SU-DHL-6 (cell line): ENCODE measurements at regions not wholly inside any gene's neighbourhood (a gene's known extent, or its start where the extent isn't known, plus 50 kb on each side); places are given as distances from the start of the nearest gene placed in this dataset.

Experiments
- H2AFZ ChIP-seq: fragments of 200-600 bp; sonication (generic); 2 replicates; pipeline ENCODE4 v1.6.1; 2014; ENCODE audit warnings: low read depth, mild to moderate bottlenecking, moderate library complexity, mixed read lengths, antibody characterized with exemption, low read length; ENCODE audit not compliant: severe bottlenecking
- H3F3A ChIP-seq: fragments of 200-600 bp; shearing (Covaris generic); 2 replicates; pipeline ENCODE4 v1.6.0; 2016; ENCODE audit warnings: antibody characterized with exemption, mild to moderate bottlenecking; ENCODE audit not compliant: insufficient read depth
- H3K27ac ChIP-seq: fragments of 200-600 bp; sonication (generic); 2 replicates; pipeline ENCODE4 v1.5.1; 2016; ENCODE audit warnings: low read depth, mild to moderate bottlenecking, low read length, moderate library complexity, mixed read lengths
- H3K27me3 ChIP-seq: fragments of 200-600 bp; sonication (generic), shearing (Covaris generic); 2 replicates; pipeline ENCODE4 v1.6.0; 2014; ENCODE audit warnings: mild to moderate bottlenecking, low read length
- H3K36me3 ChIP-seq: fragments of 200-600 bp; sonication (generic); 2 replicates; pipeline ENCODE4 v1.6.1; 2014; ENCODE audit warnings: mild to moderate bottlenecking, low read length, mixed read lengths
- H3K4me2 ChIP-seq: fragments of 300-600, 200-600 bp; shearing (Covaris generic), sonication (generic); 2 replicates; pipeline ENCODE4 v1.6.0; 2014; ENCODE audit warnings: low read length, low read depth, mild to moderate bottlenecking; ENCODE audit not compliant: poor library complexity, severe bottlenecking
- H3K4me3 ChIP-seq: fragments of 200-600 bp; sonication (generic); 2 replicates; pipeline ENCODE4 v1.5.1; 2014; ENCODE audit warnings: antibody characterized with exemption, low read length, mild to moderate bottlenecking, mixed read lengths; ENCODE audit not compliant: insufficient read depth, poor library complexity, severe bottlenecking
- H3K79me2 ChIP-seq: fragments of 200-600 bp; sonication (generic); 2 replicates; pipeline ENCODE4 v1.6.1; 2014; ENCODE audit warnings: mild to moderate bottlenecking, low read length, moderate library complexity; ENCODE audit not compliant: insufficient read depth
- H3K9ac ChIP-seq: fragments of 200-600 bp; sonication (generic); 2 replicates; pipeline ENCODE4 v1.7.0; 2014; ENCODE audit warnings: mild to moderate bottlenecking, low read length
- H3K9me2 ChIP-seq: fragments of 200-600 bp; sonication (generic); replicated peaks from 2 replicates; pipeline ENCODE4 v1.6.1; 2014; ENCODE audit warnings: low read length; ENCODE audit not compliant: insufficient read depth
- H3K9me3 ChIP-seq: fragments of 200-600 bp; sonication (generic); 2 replicates; pipeline ENCODE4 v1.6.1; 2014; ENCODE audit warnings: low read length, mixed read lengths; ENCODE audit not compliant: insufficient read depth
- H4K20me1 ChIP-seq: fragments of 200-600 bp; sonication (generic); 2 replicates; pipeline ENCODE4 v1.6.1; 2014; ENCODE audit warnings: low read depth, mild to moderate bottlenecking, antibody characterized with exemption, low read length, moderate library complexity, mixed read lengths
- CTCF ChIP-seq: fragments of 200-600 bp; sonication (generic); IDR thresholded peaks from one replicate; pipeline ENCODE4 v1.5.1; 2017; ENCODE audit warnings: antibody characterized with exemption, mild to moderate bottlenecking, low read length, moderate library complexity; ENCODE audit not compliant: insufficient read depth, poor library complexity, severe bottlenecking
- EZH2phosphoT487 ChIP-seq: fragments of 200-600 bp; sonication (generic), shearing (Covaris generic); conservative IDR thresholded peaks from 2 replicates; pipeline ENCODE4 v1.6.1; 2018; ENCODE audit warnings: mild to moderate bottlenecking, antibody characterized with exemption, low read length, moderate library complexity, mixed read lengths

- Histone ChIP-seq H3K9me2 (no peaks in the 10 kb centered on the region), H3K9me3 (peaks cover 5% of the 10 kb centered on the region; the same call in 1 of the 2 replicates), H2AFZ (no peak overlapping the region), H3K4me2 (no peak overlapping the region), H3K4me3 (no peak overlapping the region), H3K9ac (no peak overlapping the region), H3K36me3 (no peaks in the 10 kb centered on the region), H3K79me2 (no peaks in the 10 kb centered on the region), H3K27ac (no peak overlapping the region), H3K27me3 (no peaks in the 10 kb centered on the region), H3F3A (no peaks in the 10 kb centered on the region), H4K20me1 (no peaks in the 10 kb centered on the region)
- TF ChIP-seq CTCF (no peak), EZH2phosphoT487 (no peak)
Measured at GRCh38 chr2:579961-580360, 97.2 kb downstream of the TMEM18 start.

GRCh38 chr2:579351-579886 lies 97.8 kb downstream of the TMEM18 start:
- H3K4me2 ChIP-seq: no peak overlapping the region
- no peaks in the 10 kb centered on the region for H4K20me1 ChIP-seq
- H3K9ac ChIP-seq: no peak overlapping the region
- no peaks in the 10 kb centered on the region for H3K36me3 ChIP-seq
- no peaks in the 10 kb centered on the region for H3F3A ChIP-seq
- no peak overlapping the region for H3K27ac ChIP-seq
- no peaks in the 10 kb centered on the region for H3K9me2 ChIP-seq
- no peak overlapping the region for H3K4me3 ChIP-seq
- TF ChIP-seq EZH2phosphoT487 (no peak), CTCF (no peak)
- no peaks in the 10 kb centered on the region for H3K27me3 ChIP-seq
- H3K9me3 ChIP-seq: peaks cover 5% of the 10 kb centered on the region; the same call in 1 of the 2 replicates
- H2AFZ ChIP-seq: no peak overlapping the region
- H3K79me2 ChIP-seq: no peaks in the 10 kb centered on the region

- Histone ChIP-seq H3K9ac (no peak overlapping the region), H3K4me2 (no peak overlapping the region), H3K9me3 (peaks cover 5% of the 10 kb centered on the region; the same call in 1 of the 2 replicates), H3F3A (no peaks in the 10 kb centered on the region), H3K27ac (no peak overlapping the region), H2AFZ (no peak overlapping the region), H3K27me3 (no peaks in the 10 kb centered on the region), H3K79me2 (no peaks in the 10 kb centered on the region), H3K9me2 (no peaks in the 10 kb centered on the region), H3K4me3 (no peak overlapping the region), H4K20me1 (no peaks in the 10 kb centered on the region), H3K36me3 (no peaks in the 10 kb centered on the region)
- TF ChIP-seq CTCF (no peak), EZH2phosphoT487 (no peak)
Measured at GRCh38 chr2:576292-576691, 100.9 kb downstream of the TMEM18 start.
